Gastrocnemius medialis (tissue), 4 donors: ENCODE measurements at regions not wholly inside any gene's neighbourhood (a gene's known extent, or its start where the extent isn't known, plus 50 kb on each side); places are given as distances from the start of the nearest gene placed in this dataset.

ENCODE experiments used
- POLR2A ChIP-seq, 2 donors: fragments of 450-650 bp; IDR thresholded peaks; one replicate each; pipeline ENCODE4 v1.6.1; 2017; ENCODE audit warnings: antibody characterized with exemption in 2 of 2, mild to moderate bottlenecking in 2 of 2, moderate library complexity in 2 of 2
- TF ChIP-seq, protein P1 (sequence below), 5 experiments: fragments of 450-650 bp in 3 of 5; fragments of 200-600 bp in 2 of 5; sonication (generic) in 2 of 5; IDR thresholded peaks in 4 of 5; conservative IDR thresholded peaks in 1 of 5; 1 replicate in 4 of 5; 2 replicates in 1 of 5; pipeline ENCODE4 v1.5.1; 2016 to 2019; ENCODE audit warnings: antibody characterized with exemption in 5 of 5, mild to moderate bottlenecking in 3 of 5, moderate library complexity in 3 of 5

DNA sequence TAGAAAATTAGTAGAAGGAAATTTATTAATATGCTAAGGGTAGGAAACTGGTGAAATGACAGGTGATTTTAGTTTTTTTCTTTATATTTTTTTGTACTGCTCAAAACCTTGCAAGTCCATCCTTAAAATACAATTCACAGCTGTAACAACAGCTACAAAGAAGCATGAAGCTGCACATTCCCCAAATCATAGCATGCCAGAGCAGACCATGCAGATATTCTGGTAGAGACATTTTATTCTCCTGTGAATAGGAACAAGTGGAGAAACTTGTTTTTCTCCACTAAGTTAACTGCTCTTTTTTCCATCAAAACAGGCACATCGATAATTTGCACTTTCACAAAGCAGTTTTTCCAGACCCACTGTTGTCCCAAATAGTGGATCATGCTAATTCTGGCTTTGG is 1125.7 kb downstream of the BRINP3 start:
- TF ChIP-seq, protein P1, sequence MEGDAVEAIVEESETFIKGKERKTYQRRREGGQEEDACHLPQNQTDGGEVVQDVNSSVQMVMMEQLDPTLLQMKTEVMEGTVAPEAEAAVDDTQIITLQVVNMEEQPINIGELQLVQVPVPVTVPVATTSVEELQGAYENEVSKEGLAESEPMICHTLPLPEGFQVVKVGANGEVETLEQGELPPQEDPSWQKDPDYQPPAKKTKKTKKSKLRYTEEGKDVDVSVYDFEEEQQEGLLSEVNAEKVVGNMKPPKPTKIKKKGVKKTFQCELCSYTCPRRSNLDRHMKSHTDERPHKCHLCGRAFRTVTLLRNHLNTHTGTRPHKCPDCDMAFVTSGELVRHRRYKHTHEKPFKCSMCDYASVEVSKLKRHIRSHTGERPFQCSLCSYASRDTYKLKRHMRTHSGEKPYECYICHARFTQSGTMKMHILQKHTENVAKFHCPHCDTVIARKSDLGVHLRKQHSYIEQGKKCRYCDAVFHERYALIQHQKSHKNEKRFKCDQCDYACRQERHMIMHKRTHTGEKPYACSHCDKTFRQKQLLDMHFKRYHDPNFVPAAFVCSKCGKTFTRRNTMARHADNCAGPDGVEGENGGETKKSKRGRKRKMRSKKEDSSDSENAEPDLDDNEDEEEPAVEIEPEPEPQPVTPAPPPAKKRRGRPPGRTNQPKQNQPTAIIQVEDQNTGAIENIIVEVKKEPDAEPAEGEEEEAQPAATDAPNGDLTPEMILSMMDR (IDR thresholded peaks at IDR 0.05 in 4 of 5, conservative IDR thresholded peaks at IDR 0.05 in 1 of 5) = no peak
- no peak for TF ChIP-seq POLR2A (IDR thresholded peaks at IDR 0.05)
